ENCODE measurements at regions not wholly inside any gene's neighbourhood (a gene's known extent, or its start where the extent isn't known, plus 50 kb on each side); places are given as distances from the start of the nearest gene placed in this dataset.

- DNase-seq (ENCODE audit: low read depth in 1 of 2, low spot score in 1 of 2) = peak in 1 of 2 experiments; percentile 8
- TF ChIP-seq CTCF (IDR thresholded peaks at IDR 0.05; ENCODE audit: insufficient read depth, low read length) (no peak), POLR2AphosphoS5 (IDR thresholded peaks at IDR 0.05; ENCODE audit: low read depth) (no peak), GABPA (IDR thresholded peaks at IDR 0.05; ENCODE audit: low read depth) (no peak), SPI1 (IDR thresholded peaks at IDR 0.05; ENCODE audit: borderline replicate concordance, low read depth) (no peak), REST (IDR thresholded peaks at IDR 0.05; ENCODE audit: insufficient replicate concordance, low read depth) (no peak)
- Histone ChIP-seq H3K27me3 (ENCODE audit: insufficient read depth, poor library complexity, severe bottlenecking) (no peaks in the 10 kb centered on the region), H3K27ac (replicated peaks) (no peak overlapping the region), H3K4me3 (replicated peaks; ENCODE audit: insufficient read depth, low read length) (no peak overlapping the region)
These were observed 241.4 kb upstream of the CXCR4 start for GRCh38 chr2:136359121-136359965.

- Histone ChIP-seq H3K4me3 (replicated peaks; ENCODE audit: insufficient read depth, low read length) (no peak overlapping the region), H3K27ac (replicated peaks) (no peak overlapping the region), H3K27me3 (ENCODE audit: insufficient read depth, poor library complexity, severe bottlenecking) (no peaks in the 10 kb centered on the region)
- no peak for DNase-seq (ENCODE audit: low read depth in 1 of 2, low spot score in 1 of 2)
- no peak for TF ChIP-seq CTCF (IDR thresholded peaks at IDR 0.05; ENCODE audit: insufficient read depth, low read length)
These were observed 240.6 kb upstream of the CXCR4 start for GRCh38 chr2:136358576-136358975.

- Histone ChIP-seq H3K4me3 (replicated peaks; ENCODE audit: insufficient read depth, low read length) (no peak overlapping the region), H3K27ac (replicated peaks) (no peak overlapping the region), H3K27me3 (ENCODE audit: insufficient read depth, poor library complexity, severe bottlenecking) (no peaks in the 10 kb centered on the region)
- TF ChIP-seq CTCF (IDR thresholded peaks at IDR 0.05; ENCODE audit: insufficient read depth, low read length) (no peak), SPI1 (IDR thresholded peaks at IDR 0.05; ENCODE audit: borderline replicate concordance, low read depth) (no peak), GABPA (IDR thresholded peaks at IDR 0.05; ENCODE audit: low read depth) (no peak), REST (IDR thresholded peaks at IDR 0.05; ENCODE audit: insufficient replicate concordance, low read depth) (no peak), POLR2AphosphoS5 (IDR thresholded peaks at IDR 0.05; ENCODE audit: low read depth) (no peak)
- no peak for DNase-seq (ENCODE audit: low read depth in 1 of 2, low spot score in 1 of 2)
These were observed 239.0 kb upstream of the CXCR4 start for GRCh38 chr2:136357007-136357380.
